ENCODE measurements at regions not wholly inside any gene's neighbourhood (a gene's known extent, or its start where the extent isn't known, plus 50 kb on each side); places are given as distances from the start of the nearest gene placed in this dataset.
"Not testable (repeated sequence)": the region's sequence is repeated elsewhere in the genome, so short reads cannot be mapped to it uniquely, and the experiment has no call there.

GRCh38 chr2:234723400-234723799 lies 226.5 kb upstream of the ARL4C start:
- no peak for DNase-seq (ENCODE audit: low read depth)

DNA sequence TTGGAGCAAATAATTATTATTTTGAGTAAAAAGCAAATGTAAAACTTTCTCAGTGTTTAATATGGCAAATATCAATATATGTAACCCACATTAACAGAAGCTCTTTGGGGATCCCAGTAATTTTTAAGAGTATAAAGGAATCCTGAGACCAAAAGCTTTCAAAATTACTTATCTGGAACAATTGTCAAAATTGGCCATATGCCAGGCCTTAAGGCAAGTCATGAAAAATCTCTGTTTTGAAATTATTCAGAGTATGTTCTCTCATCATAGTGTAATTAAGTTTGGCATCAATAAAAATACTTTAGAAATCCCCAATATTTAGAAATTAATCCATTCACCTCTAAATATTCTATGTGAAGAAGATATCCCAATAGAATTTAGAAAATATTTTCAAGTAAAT lies 225.3 kb upstream of the ARL4C start:
- no peak for DNase-seq (ENCODE audit: low read depth)

DNA sequence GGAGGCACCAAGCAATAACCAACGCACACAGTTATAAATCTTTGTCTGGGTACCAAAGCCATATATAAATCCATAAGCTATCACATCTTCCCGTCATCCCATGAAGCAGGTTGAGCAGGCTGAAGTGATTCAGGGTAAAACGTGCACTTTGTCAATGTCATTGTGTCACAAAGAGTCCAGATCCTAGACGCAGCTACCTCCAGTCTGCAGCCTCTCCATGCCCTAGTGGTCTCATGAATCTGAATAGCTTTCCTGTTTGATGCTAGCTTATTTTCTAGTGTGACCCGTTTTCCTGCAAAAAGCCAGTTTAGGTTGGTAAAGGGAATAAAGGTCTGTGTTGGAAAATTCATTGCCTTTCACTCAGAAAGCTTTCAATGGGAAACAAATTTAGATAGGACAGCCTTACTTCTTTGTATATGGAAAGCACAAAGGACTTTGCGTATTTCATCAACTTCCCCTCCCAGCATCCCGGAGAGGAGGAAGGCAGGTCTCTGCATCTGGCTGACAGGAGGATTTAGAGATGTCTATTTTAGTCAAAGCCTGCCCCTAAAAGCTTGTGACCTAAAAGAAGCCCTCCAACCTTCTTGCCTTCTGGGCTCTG lies 222.3 kb upstream of the ARL4C start:
- DNase-seq (ENCODE audit: low read depth), result no peak

- no peak for DNase-seq (ENCODE audit: low read depth)
Measured at GRCh38 chr2:234716271-234716670, 219.4 kb upstream of the ARL4C start.

DNA sequence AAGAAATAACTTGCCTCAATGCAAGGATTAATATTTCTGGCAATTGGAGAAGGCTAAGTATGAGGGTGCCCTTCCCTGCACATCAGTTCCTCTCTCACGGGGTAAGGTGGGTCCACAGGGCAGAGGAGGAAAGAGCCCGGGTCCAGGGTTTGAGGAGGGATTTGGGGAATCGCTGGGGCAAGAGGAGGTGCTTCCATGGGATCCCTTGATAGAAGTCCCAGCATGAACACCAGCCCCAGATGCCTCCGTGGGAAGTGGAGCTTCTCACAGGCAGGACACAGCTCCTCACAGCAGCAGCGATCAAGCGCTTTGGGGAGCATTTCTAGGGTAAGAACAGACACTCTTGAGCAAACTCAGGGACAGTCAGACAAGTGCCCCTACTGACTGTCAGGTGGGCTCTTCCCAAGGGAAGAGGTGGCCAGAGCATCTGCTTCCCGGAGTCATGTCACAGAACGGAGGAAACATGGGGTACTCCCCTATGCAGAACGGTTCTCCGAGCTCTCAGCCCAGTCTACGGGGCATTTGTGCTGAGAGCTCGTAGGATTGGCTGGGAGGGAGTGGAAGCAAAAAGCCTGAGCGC lies 218.9 kb upstream of the ARL4C start:
- no peak for DNase-seq (ENCODE audit: low read depth)

DNA sequence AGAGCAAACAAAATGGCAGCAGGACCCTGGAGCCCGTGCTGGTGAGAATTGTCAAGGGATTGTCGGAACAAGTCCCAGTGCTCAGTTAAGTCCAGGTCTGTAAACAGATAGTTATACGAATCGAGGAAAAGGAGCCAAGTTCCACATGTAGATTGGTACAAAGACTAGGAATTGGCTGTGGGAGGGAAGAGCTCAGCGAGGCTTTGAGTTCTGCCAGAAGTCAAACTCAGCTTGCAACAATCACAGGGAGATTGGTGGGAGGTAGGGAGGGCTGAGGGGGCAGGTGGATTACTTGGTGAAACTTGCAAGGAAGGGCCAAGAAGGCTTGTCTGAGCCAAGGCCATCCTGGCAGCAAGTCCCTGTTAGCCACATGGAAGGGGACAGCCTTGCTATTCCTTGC lies 217.8 kb upstream of the ARL4C start:
- no peak for DNase-seq (ENCODE audit: low read depth)

- no peak for DNase-seq (ENCODE audit: low read depth)
Measured at GRCh38 chr2:234712421-234712935, 215.6 kb upstream of the ARL4C start.

DNA sequence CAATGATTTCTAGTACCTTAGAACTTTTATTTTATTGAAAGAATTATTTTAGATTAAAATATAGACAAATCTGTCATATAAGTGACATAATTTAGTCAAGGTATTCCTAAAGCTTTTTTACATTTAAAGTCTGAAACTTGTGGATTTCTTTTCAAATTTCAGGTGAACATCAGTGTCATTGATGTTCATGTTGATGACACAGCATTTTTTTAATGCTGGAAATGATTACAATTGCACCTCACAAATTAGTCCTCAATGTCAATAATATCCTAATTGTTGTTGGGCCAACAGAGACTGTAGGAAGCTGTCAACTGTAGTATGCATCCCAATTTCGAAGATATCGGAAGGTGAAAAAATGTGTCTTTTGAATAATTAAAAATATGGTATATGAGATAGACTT lies 214.4 kb upstream of the ARL4C start:
- no peak for DNase-seq (ENCODE audit: low read depth)

- DNase-seq (ENCODE audit: low read depth), result no peak
Measured at GRCh38 chr2:234710587-234710986, 213.7 kb upstream of the ARL4C start.

- DNase-seq (ENCODE audit: low read depth), result no peak
Measured at GRCh38 chr2:234710066-234710465, 213.2 kb upstream of the ARL4C start.

DNA sequence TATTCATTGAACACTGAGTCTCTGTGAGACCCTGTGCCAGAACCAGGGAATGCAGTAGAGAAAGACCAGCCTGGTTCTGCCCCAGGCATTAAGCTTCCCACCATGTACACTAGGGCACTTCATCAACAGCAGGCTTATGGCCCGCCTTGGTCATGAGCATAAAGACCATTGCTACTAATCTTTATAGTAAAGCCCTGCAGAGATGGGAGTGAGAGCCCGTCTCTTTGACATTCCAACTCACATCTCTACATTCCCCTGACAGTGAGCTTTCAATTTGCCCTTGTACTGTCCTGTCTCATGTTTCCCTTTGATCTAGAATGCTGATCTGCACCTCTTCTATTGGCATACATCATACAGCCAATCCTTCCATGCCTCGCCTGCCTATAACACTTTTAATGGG lies 211.8 kb upstream of the ARL4C start:
- DNase-seq (ENCODE audit: low read depth), result no peak

DNA sequence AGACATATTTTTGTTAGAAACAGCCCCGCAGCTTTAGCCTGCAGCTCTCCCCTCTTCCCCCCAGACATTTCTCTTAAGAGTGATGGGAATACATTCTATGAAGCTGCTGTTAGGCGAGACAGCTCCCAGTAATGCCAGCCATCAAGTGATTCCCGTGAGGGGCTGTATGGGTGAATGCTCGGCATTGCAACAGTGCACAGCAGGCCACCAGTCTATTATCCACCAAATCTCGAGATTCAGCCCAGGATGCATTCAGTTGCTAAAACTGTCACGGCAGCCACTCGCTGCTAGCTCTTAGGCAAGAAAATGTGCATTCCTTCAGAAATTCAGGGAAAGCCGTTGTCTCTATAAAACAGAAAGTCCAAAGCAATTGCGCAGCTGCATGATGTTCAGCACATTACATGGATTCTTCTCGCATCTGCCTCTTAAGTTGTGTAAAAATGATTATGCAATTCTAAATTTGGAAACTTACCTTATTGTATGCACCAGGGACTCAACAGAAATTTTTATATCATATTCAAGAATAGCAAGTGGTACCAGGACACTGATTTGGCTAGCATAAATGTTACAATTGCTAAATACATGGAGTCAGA lies 211.3 kb upstream of the ARL4C start:
- DNase-seq (ENCODE audit: low read depth), result no peak

DNA sequence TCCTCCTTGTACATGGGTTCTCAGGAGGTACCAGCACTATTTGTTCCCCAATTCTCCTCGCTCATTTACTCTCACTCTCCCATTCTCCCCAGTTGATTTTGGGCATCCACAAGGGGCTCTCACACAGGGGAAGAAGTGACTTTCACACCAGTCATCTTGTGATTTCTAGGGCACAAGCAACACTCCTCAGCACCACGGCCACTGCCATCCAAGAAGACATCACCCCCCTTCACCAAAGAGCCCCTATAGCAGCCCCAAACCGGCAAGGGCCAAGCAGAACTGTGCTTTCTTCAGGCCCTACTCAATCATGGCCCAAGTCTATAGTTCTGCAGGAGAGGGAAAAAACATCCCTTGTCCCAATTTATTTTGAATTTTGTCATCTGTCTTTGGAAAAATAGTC lies 209.2 kb upstream of the ARL4C start:
- no peak for DNase-seq (ENCODE audit: low read depth)

GRCh38 chr2:234705108-234705507 lies 208.2 kb upstream of the ARL4C start:
- no peak for DNase-seq (ENCODE audit: low read depth)

DNA sequence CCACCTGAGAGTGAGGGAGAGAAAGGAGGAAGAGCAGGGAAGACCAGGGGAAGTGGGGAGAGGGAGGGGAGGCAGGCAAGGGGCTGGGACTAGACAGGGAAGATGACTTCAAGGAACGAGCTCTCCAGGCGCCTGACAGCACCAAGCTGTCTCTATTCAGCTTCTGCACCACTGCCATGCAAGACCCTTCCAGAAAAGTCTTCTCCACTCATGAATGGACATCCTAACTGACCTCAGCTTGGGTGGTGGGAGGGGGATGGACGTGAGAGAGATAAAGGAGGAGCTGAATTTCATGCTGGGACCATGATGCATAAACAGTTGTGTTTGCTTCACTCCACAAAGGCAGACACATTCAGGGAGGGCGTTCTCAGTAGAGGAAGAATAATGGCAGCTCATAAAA lies 206.4 kb upstream of the ARL4C start:
- DNase-seq (ENCODE audit: low read depth), result no peak

DNA sequence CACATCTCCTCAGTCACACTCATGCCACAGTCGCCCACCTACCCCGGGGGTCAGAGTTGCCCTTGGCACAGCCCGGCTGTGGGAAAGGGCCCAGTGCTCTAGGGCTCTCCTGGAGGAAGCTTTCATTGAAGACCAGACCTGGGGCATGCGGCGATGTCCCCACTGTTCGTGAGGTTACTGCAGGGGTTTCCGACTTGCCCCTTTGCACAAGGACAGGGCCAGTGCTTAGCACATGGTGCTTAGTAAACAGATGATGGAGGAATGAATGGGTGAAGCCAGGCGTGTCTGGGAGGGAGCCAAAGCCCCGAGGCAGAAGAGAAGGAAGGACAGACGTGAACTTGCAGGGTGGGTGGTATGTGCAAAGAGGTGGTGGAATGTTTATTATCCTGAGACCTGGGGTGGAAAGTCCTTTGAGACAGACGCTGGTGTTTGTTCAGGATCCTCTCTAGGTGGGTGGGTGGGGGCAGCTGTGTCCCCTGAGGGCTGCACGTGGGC lies 205.9 kb upstream of the ARL4C start:
- no peak for DNase-seq (ENCODE audit: low read depth)

DNA sequence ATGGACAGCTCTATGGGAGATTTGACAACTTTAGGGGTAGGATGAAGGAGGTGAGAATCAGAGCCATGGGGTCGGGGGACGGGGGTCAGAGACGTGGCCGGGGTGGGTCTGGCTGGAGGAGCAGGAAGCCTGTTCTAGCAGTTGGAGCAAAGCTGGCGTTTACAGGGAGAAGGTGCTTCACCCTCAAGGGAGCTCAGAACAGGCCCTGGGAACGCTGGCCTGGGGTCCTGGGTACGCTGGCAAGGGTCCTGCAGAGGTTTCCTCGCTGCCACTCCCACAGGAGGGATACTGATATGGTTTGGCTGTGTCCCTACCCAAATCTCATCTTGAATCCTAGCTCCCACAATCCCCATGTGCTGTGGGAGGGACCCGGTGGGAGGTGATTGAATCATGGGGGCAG lies 205.0 kb upstream of the ARL4C start:
- no peak for DNase-seq (ENCODE audit: low read depth)

GRCh38 chr2:234701421-234701820 lies 204.5 kb upstream of the ARL4C start:
- DNase-seq (ENCODE audit: low read depth), result no peak

DNA sequence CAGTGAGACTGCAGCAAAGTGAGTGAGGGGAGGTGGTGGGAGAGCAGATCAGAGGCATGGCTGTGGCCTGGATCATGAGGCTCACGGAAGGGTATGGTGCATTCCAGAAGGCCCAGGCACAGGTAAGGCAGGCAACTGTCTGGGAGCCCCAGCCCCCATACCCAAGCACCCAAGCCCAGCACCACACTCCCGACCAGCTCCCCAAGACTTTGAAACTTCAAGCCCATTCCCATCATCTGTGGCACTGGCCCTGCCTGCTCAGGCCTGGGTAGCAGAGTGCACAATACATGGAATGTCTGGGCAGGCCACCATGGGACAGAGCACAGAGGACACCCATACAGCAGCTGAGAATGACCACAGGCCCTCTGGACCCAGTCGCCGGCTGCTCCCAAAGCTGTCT lies 202.6 kb upstream of the ARL4C start:
- DNase-seq (ENCODE audit: low read depth), result no peak

- not testable (repeated sequence) for DNase-seq (ENCODE audit: low read depth)
Measured at GRCh38 chr2:234697300-234697876, 200.5 kb upstream of the ARL4C start.

- no peak for DNase-seq (ENCODE audit: low read depth)
Measured at GRCh38 chr2:234695981-234696380, 199.1 kb upstream of the ARL4C start.

GRCh38 chr2:234694244-234695013 lies 197.5 kb upstream of the ARL4C start:
- DNase-seq (ENCODE audit: low read depth), result no peak
